GM12878 (cell line): ENCODE measurements at regions not wholly inside any gene's neighbourhood (a gene's known extent, or its start where the extent isn't known, plus 50 kb on each side); places are given as distances from the start of the nearest gene placed in this dataset.

Source experiments
- ATAC-seq: fragments of 200-7000 bp; cut with Tn5 transposase; 3 replicates; pipeline ENCODE4 v1.9.1; 2020; ENCODE audit warnings: mild to moderate bottlenecking, moderate library complexity
- BruUV-seq: library from RNA; stranded (reverse); fragments of 400-500 nt; replicated peaks from 2 replicates; lab custom pipeline; 2021; lab: Mats Ljungman, UMichigan
- CTCF ChIA-PET: fragments of 300-600 bp; sonication (Branson Sonifier 250); formaldehyde crosslinking; extraction: SDS; loops from one replicate; lab custom pipeline; 2021; ENCODE audit warnings: inconsistent platforms; lab: Yijun Ruan, JAX
- POLR2A ChIA-PET: fragments of 350-600 bp; formaldehyde crosslinking; extraction: SDS; loops from one replicate; lab custom pipeline; 2021; ENCODE audit warnings: inconsistent platforms; lab: Charles Lee
- RAD21 ChIA-PET: fragments of 300-600 bp; sonication (Branson Sonifier 250); formaldehyde crosslinking; loops from one replicate; lab custom pipeline; 2023; ENCODE audit warnings: antibody characterized with exemption; ENCODE audit not compliant: unreplicated experiment; lab: Charles Lee
- SMC1A ChIA-PET: fragments of 300-600 bp; sonication (Branson Sonifier 250); formaldehyde crosslinking; loops from one replicate; lab custom pipeline; 2023; ENCODE audit not compliant: unreplicated experiment, uncharacterized antibody; lab: Charles Lee
- DNase-seq: peaks from one replicate; pipeline ENCODE4 v3.0.0-alpha.2; 2011; ENCODE audit warnings: low read depth, low spot score
- FAIRE-seq: peaks from 3 replicates; lab custom pipeline; 2011; peaks lifted over from hg19 to GRCh38; lab: Jason Lieb, UNC
- H2AFZ ChIP-seq: 2 replicates; pipeline ENCODE4 v1.6.0; 2011; ENCODE audit warnings: low read depth, low read length, control low read depth; ENCODE audit not compliant: control insufficient read depth
- H3K27ac ChIP-seq: 2 replicates; pipeline ENCODE4 v1.5.1; 2011; ENCODE audit warnings: control low read depth; ENCODE audit not compliant: control insufficient read depth, insufficient read depth
- H3K27me3 ChIP-seq, 2 experiments: replicated peaks in 1 of 2; 2 replicates each; pipeline versions ENCODE4 v1.6.0 to v1.6.1; 2011; ENCODE audit warnings: low read length in 1 of 2; ENCODE audit not compliant: control insufficient read depth in 2 of 2, insufficient read depth in 2 of 2
- H3K36me3 ChIP-seq, 2 experiments: 2 replicates each; pipeline ENCODE4 v1.5.1; 2011; ENCODE audit warnings: low read length in 1 of 2; ENCODE audit not compliant: control insufficient read depth in 2 of 2, insufficient read depth in 2 of 2
- H3K4me1 ChIP-seq: 2 replicates; pipeline ENCODE4 v1.6.1; 2011; ENCODE audit warnings: mild to moderate bottlenecking, low read length, moderate library complexity, mixed read lengths; ENCODE audit not compliant: control insufficient read depth, insufficient read depth
- H3K4me2 ChIP-seq: 2 replicates; pipeline ENCODE4 v1.6.0; 2011; ENCODE audit warnings: control low read depth; ENCODE audit not compliant: control insufficient read depth, insufficient read depth
- H3K4me3 ChIP-seq: fragments of 200-600 bp; sonication (generic); 2 replicates; pipeline ENCODE4 v1.5.1; 2016
- H3K79me2 ChIP-seq: 2 replicates; pipeline ENCODE4 v1.6.0; 2011; ENCODE audit warnings: low read length; ENCODE audit not compliant: control insufficient read depth, insufficient read depth
- H3K9ac ChIP-seq: 2 replicates; pipeline ENCODE4 v1.8.0; 2011; ENCODE audit warnings: low read length, control low read depth, mixed read lengths; ENCODE audit not compliant: control insufficient read depth, insufficient read depth
- H3K9me3 ChIP-seq: replicated peaks from 3 replicates; pipeline ENCODE4 v1.5.1; 2011; ENCODE audit warnings: mild to moderate bottlenecking, low read length; ENCODE audit not compliant: control insufficient read depth, insufficient read depth
- H4K20me1 ChIP-seq: 2 replicates; pipeline ENCODE4 v1.6.0; 2011; ENCODE audit not compliant: control insufficient read depth, insufficient read depth
- DPF2 ChIP-seq: fragments of 450-650 bp; IDR thresholded peaks from 2 replicates; pipeline ENCODE4 v1.6.1; 2017; ENCODE audit warnings: mild to moderate bottlenecking
- EZH2 ChIP-seq: IDR thresholded peaks from 2 replicates; pipeline ENCODE4 v1.6.1; 2012; ENCODE audit warnings: low read depth, mild to moderate bottlenecking, control low read depth, inconsistent platforms, low read length, borderline replicate concordance; ENCODE audit not compliant: control insufficient read depth
- FOXK2 ChIP-seq: fragments of 450-650 bp; IDR thresholded peaks from 2 replicates; pipeline ENCODE4 v1.6.1; 2017; ENCODE audit warnings: mild to moderate bottlenecking, moderate library complexity
- MLLT1 ChIP-seq: fragments of 450-650 bp; IDR thresholded peaks from 2 replicates; pipeline ENCODE4 v1.6.1; 2016; ENCODE audit warnings: mild to moderate bottlenecking
- RAD51 ChIP-seq: fragments of 450-650 bp; IDR thresholded peaks from 2 replicates; pipeline ENCODE4 v1.6.1; 2016; ENCODE audit warnings: moderate library complexity, mild to moderate bottlenecking, inconsistent platforms
- RBBP5 ChIP-seq: fragments of 200-600 bp; sonication (generic); conservative IDR thresholded peaks from 2 replicates; pipeline ENCODE4 v1.6.1; 2016
- REST ChIP-seq: IDR thresholded peaks from 2 replicates; pipeline ENCODE4 v1.6.1; 2012; ENCODE audit warnings: mild to moderate bottlenecking, low read depth, low read length
- ZZZ3 ChIP-seq: IDR thresholded peaks from 2 replicates; pipeline ENCODE4 v1.6.1; 2011; ENCODE audit warnings: low read depth; ENCODE audit not compliant: control insufficient read depth, insufficient read length
- WGBS: methylation state at CpG from one replicate; pipeline ENCODE4 v1.1.6; 2016; ENCODE audit warnings: low lambda C conversion rate; ENCODE audit not compliant: insufficient replicate concordance, insufficient coverage; ENCODE audit errors: missing lambda C conversion rate; 5-methylcytosine and 5-hydroxymethylcytosine counted together
- in situ Hi-C: fragments of 300-500 bp; cut with MboI; formaldehyde crosslinking; loops from 9 replicates; pipeline ENCODE4 v1.14.3; 2018; ENCODE audit warnings: mixed read lengths
- intact Hi-C: fragments of 100-400 bp; cut with micrococcal nuclease; formaldehyde crosslinking; loops from one replicate; pipeline ENCODE4 v1.14.2; 2022; ENCODE audit not compliant: unreplicated experiment

DNA sequence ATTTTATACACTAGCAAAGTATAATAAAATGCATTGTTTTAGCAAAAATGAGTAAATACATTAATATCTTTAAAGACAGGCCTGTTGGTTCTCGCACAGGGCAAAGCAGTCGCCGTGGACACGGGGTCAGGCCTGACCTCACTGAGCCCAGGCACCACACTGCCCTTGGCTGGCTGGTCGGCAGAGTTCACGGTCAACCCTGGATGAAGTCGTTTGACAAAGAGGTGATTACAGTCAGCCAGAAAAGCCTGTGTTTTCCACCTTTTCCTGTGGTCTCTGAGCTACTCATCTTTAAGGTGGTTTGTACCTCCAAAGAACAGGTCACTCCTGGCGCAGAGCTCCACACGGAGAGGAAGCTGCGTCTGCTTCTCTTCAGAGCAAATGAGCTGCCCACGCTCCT is 191.5 kb downstream of the DLL1 start (continued):
- no peak for TF ChIP-seq MLLT1
- TF ChIP-seq EZH2: no peak
- TF ChIP-seq DPF2: no peak

- H3K4me1 ChIP-seq: peaks cover 9% of the 10 kb centered on the region; the same call in 1 of the 2 replicates
- DNase-seq: no peak
- POLR2A ChIA-PET: no interaction called here
- no peak for TF ChIP-seq RAD51
- TF ChIP-seq REST: no peak
- no peak for TF ChIP-seq ZZZ3
- no peak for TF ChIP-seq FOXK2
- TF ChIP-seq RBBP5: no peak
- H3K9me3 ChIP-seq: no peaks in the 10 kb centered on the region; the same call in 2 of the 3 replicates
- no TSS peak for BruUV-seq
- no peaks in the 10 kb centered on the region for H3K79me2 ChIP-seq
- H3K4me3 ChIP-seq: no peak overlapping the region
- WGBS: 66% methylated on average over 30 of the region's 37 CpGs
- RAD21 ChIA-PET: no interaction called here
- no peak for FAIRE-seq
- no peak overlapping the region for H2AFZ ChIP-seq
- no peak overlapping the region for H3K4me2 ChIP-seq
- H4K20me1 ChIP-seq: no peaks in the 10 kb centered on the region
- SMC1A ChIA-PET: no interaction called here
- no peaks in the 10 kb centered on the region for H3K36me3 ChIP-seq
- no peak overlapping the region for H3K9ac ChIP-seq
- intact Hi-C loops (no loop called here), in situ Hi-C loops (no loop called here)
- CTCF ChIA-PET: no interaction called here
- no peaks in the 10 kb centered on the region for H3K27me3 ChIP-seq
- H3K27ac ChIP-seq: no peak overlapping the region
- no peak for ATAC-seq
Measured at GRCh38 chr6:170098428-170099170, 192.3 kb downstream of the DLL1 start.
